ENCODE measurements at regions not wholly inside any gene's neighbourhood (a gene's known extent, or its start where the extent isn't known, plus 50 kb on each side); places are given as distances from the start of the nearest gene placed in this dataset.

GRCh38 chr11:109784536-109784935 is 308.7 kb upstream of the ZC3H12C start:
- no peak for TF ChIP-seq CTCF (IDR thresholded peaks at IDR 0.05)
- TF ChIP-seq EZH2 (IDR thresholded peaks at IDR 0.05) = no peak
